GM19043 (cell line): ENCODE measurements at regions not wholly inside any gene's neighbourhood (a gene's known extent, or its start where the extent isn't known, plus 50 kb on each side); places are given as distances from the start of the nearest gene placed in this dataset.

ENCODE experiments used
- ATAC-seq: cut with Tn5 transposase; IDR thresholded peaks from one replicate; pipeline ENCODE4 v1.9.1; 2021; ENCODE audit warnings: low read depth; ENCODE audit not compliant: unreplicated experiment

GRCh38 chr9:80013891-80014290 is 442.1 kb downstream of the TLE4 start:
- no peak for ATAC-seq

GRCh38 chr9:80012557-80013330 is 441.0 kb downstream of the TLE4 start:
- ATAC-seq: no peak

DNA sequence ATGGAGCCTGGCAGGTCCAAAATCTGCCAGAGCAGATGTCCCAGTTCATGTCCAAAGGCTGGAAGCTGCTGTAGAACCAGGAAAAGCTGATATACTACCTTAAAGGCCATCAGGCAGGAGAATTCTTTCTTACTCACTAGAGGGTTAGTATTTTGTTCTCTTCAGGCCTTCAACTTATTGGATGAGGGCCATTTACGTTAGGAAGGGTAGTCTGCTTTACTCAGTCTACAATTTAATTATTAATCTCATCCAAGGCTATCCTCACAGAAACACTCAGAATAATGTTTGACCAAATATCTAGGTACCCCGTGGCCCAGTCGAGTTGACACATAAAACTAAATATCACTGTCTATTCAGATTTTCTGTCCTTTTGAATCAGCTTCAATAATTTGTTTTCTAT is 437.4 kb downstream of the TLE4 start:
- no peak for ATAC-seq

- no peak for ATAC-seq
Observed at GRCh38 chr9:80004714-80005113, 432.9 kb downstream of the TLE4 start.

DNA sequence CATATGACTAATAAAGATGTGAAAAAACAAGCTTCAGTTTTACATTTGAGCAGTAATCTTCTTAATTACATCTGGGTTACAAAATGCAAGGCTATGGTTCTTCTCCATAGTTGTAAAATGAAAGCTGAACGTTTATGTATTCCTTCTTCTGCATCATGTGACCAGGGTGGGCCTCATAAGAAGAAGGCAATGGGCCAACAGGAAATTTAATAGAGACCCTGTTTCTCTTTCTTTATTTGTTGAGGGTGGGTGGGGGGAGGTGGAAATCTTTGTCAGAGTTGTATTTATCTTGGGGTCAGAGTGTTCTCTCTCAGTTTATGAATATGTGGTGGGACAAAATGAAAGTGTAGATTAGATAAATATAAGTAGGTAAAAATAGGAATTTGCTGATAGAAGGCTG is 418.8 kb downstream of the TLE4 start:
- ATAC-seq: no peak

- no peak for ATAC-seq
Observed at GRCh38 chr9:79989079-79989478, 417.3 kb downstream of the TLE4 start.

- no peak for ATAC-seq
Observed at GRCh38 chr9:79988126-79988525, 416.4 kb downstream of the TLE4 start.

GRCh38 chr9:79986437-79986836 is 414.7 kb downstream of the TLE4 start:
- ATAC-seq: no peak

DNA sequence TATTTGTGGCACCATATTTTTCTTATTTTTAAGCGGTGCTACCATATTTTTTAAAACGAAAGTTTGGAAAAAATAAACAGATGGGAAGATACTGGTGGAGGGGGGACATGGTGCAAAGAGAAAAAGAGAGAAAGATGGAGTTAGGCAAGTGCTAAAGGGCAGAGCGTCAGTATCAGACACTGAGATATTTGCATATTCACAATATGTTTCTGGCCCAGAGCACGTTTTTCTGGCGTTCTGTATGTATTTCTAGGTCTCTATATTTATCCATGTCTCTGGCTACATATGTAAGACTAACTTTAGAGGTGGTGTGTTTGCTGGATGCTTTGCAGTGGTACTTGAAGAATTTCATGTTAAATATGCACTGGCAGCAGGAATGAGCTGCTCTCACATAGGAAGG is 414.0 kb downstream of the TLE4 start:
- ATAC-seq: no peak

GRCh38 chr9:79985264-79985663 is 413.5 kb downstream of the TLE4 start:
- no peak for ATAC-seq

DNA sequence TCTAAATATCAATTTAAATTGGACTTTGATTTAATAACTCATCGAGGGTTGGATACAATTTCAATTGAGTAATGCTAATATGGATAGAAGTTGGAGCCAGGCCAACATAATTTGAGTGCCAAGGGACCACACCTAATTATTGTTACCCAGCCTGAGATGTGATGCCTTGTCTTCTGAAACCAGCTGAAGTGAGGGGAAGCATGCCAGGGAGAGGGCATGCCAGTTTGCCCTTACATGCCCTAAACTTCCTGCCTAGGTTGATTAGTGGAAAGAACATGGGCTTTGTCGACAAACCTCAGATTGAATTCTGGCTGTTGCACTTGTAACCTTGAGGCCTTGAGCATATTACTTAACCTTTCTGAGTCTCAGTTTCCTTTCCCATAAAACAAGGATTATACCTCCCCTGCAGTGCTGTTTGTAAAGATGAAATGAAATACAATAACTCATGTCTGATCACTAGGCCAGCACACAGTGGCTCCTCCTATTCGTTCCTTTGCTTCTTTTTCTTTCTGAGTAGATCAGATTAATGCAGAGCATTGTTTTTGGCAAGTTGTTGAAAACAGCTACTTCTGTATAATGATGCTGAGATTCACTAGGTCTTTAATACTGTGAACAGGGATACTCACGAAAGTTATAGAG is 412.8 kb downstream of the TLE4 start:
- ATAC-seq: no peak

GRCh38 chr9:79980432-79980831 is 408.7 kb downstream of the TLE4 start:
- no peak for ATAC-seq

DNA sequence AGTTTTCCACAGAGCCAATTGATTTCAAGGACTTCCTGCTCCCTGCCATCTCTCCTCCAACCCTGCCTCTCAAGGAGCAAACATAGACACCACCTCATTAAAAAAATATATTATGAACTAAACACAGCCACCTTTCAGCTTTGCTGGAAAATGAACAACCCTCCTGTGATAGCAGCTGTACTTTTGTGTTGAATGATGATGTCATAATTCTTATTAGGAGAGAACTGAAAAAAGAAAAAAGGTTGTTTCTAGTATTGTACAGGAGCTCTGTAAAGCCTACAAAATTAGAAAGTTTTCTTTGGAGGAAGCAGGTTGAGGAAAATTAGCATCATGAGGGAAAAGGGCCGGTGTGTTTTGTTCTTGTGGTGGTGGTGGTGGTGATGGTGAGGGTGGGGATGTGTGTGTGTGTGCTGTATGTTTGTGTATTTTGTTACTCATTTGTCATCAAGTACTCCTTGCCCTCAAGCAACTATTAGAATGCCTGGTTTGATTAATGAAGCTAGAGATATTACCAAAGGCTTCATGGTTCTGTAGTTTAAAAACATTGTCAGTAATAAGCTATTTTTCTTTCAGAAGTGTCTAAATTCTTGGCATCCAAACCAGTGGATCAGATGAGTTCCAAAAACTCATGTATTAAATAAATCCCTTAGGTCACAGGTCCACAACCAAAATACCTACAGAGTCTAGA is 405.9 kb downstream of the TLE4 start:
- no peak for ATAC-seq

DNA sequence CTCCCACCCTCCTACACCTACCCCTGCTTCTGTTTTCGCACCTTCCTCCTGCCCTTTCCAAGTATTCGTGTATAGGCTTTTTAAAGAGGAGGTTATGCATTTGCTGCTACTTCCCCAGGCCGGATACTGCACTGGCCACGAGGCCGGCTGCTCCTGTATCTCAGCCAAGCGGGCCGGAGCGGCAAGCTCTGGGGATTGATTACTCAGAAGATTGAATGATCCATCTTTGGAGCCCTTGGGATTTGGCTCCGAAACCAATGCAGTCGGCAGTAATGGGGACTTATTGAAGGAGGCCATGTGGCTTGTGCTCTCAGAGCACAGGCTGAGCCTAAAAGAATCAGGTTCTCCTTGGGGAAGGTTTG is 405.3 kb downstream of the TLE4 start:
- ATAC-seq: no peak

DNA sequence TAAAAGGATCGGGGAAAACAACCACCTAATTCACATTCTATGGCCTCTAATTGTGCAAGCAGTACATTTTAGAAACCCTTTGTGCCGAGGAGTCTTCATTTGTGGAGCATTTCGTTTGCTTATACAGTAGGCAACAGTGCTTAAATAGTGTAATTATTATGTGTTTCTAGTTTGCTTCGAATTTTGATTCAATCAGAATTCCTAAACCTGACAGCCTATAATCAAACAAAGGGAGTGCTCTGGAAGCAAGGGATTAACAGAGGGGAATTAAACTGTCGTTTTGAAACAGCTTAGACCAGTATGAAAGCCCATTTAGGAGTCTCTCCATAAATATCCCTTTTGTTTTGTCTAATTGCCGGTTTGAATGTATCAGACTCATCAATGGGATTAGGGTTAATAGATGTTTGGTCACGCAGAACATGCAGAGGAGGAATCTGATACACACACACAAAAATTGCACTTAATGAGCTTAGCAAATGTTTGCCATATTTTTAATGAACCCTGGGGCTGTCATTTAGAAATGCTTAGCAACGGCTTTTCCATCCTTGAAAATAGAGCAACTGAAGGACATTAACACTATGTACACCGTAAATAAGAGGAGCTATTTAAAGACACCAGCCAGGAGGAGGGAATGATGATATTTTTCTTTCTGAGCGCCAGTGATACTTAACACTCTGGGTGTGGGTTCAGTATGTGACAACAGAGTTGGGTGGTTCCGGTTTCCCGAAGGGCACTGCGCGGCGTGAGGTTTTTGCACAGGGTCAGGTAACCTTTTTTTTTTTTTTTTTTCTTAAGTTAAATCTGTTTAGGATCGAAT is 404.7 kb downstream of the TLE4 start:
- ATAC-seq: no peak

- ATAC-seq: no peak
Observed at GRCh38 chr9:79975621-79976256, 404.0 kb downstream of the TLE4 start.

GRCh38 chr9:79974806-79975422 is 403.1 kb downstream of the TLE4 start:
- no peak for ATAC-seq

DNA sequence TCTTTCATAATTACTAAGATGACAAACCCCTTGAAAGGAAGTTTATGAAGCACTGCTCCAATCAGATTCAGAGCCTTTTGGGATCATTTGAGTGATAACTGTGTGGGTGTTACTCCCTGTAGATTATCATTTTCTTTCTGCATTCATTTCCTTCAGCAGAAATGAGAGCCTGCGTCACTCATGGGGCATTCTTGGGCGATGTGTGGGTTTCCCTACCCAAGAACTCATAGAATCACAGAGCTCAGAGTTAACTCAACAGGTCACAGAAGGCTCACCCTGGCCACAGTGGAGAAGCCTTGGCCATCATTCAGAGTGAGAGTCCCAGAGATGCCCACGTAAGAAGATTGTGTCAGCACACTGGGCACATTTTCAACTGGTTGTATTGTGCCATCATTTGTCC is 401.9 kb downstream of the TLE4 start:
- ATAC-seq: no peak

DNA sequence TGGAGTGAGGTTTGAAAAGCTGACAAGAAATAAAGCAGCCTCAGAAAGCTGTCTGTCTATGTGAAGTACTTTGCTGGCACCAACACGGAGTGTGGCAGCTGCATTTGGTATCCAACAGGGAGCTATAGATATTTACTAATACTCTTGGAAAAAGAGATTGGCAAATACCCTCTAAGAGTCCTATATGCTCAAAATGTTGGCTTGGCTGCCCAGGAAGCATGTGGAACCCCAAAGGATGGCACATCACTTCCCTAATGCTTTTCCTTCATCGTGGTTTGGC is 398.3 kb downstream of the TLE4 start:
- no peak for ATAC-seq

GRCh38 chr9:79969393-79970145 is 397.8 kb downstream of the TLE4 start:
- ATAC-seq: no peak
